Caki2 (cell line): ENCODE measurements at regions not wholly inside any gene's neighbourhood (a gene's known extent, or its start where the extent isn't known, plus 50 kb on each side); places are given as distances from the start of the nearest gene placed in this dataset.

Source experiments
- DNase-seq: peaks from one replicate; pipeline ENCODE4 v3.0.0-alpha.2; 2015; ENCODE audit warnings: low read depth
- in situ Hi-C: cut with HindIII; loops from 2 replicates; pipeline ENCODE4 v1.10.0; 2016; ENCODE audit warnings: low sequenced_read_pairs, low pct_unique_long_range_greater_than_20kb, mixed read lengths

GRCh38 chr10:6743291-6743849 is 163.3 kb upstream of the PRKCQ start:
- peak; percentile 31 for DNase-seq
- in situ Hi-C loops, result no loop called here

- DNase-seq, result no peak
- in situ Hi-C loops, result no loop called here
Observed at GRCh38 chr10:6741541-6741941, 161.5 kb upstream of the PRKCQ start.

- in situ Hi-C loops, result no loop called here
- no peak for DNase-seq
Observed at GRCh38 chr10:6739530-6740174, 159.6 kb upstream of the PRKCQ start.

DNA sequence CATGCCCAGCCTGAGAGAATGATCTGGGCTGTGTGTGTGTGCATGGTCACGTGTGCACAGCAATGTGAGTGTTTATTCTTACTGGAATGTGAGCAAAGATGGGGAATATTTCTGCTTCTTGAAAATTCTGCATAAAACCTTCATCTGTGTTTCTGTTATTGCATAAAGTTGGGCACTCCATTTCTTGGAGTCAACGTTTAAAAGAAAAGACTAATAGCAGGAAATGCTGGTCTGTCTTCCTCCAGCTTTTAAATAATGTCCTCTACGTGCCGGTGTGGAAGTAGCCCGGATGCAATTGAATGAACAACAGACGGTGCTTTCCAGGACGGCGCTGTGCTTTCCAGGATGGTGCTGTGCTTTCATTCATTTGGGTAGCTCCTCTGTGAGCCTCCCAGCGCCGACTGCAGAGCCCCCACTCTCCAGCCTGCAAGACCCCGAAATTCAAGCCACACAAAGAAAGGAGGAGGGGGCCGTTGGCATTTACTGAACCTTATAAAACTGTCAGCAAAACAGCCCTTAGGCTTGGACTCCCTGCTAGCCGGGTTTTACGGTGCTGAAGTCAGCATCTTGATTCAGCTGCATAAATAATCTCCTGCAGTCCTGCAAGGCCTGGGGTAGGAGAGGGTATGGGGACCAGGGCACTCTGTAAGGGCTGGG is 158.2 kb upstream of the PRKCQ start:
- DNase-seq, result peak; percentile 84
- in situ Hi-C loops, result no loop called here

GRCh38 chr10:6737758-6738111 is 157.7 kb upstream of the PRKCQ start:
- in situ Hi-C loops, result no loop called here

GRCh38 chr10:6737080-6737641 is 157.1 kb upstream of the PRKCQ start:
- peak; percentile 93 for DNase-seq
- in situ Hi-C loops, result no loop called here

More at GRCh38 chr10:6737758-6738111, 157.7 kb upstream of the PRKCQ start:
- no peak for DNase-seq

DNA sequence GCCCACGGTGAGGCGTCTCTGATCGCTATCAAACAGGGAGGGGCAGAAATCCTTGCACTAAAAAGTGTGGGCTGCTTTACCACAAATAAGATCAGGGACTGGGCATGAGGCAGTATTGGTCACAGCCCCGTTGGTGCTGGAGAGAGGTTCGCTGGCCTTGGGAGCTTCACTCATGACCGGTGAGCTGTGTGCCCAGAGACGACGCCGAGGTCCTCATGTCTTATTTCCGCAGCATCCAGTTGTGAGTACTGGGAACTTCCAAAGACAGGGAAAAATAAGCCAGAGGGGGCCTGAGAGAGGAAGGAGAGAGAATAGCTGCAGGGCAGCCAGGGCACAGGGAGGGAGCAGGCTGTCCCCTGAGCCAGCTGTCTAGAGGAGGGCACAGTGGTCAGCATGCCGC is 154.2 kb upstream of the PRKCQ start:
- no peak for DNase-seq
- in situ Hi-C loops, result no loop called here

DNA sequence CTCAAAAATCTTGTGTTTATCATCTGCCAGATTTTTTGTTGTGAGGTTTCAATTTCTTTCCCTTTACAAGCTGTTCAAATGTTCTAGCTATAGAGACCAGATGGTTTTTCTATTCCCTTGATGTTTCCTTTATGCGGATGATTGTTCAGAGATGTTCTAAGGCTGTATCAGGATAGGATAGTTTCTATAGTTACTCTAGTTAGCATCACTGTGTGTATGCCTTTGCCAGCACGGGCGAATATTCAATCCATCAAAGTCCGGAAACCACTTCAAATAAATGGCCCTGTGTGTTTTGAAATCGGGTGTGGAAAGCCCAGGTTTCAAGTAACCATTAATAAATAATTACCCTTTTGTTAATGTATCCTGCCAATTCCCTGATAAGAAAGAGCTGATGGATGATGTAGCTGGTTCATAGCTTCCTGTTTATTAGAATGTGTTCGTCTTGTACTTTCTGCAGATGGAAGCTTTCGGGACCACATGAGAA is 149.8 kb upstream of the PRKCQ start:
- peak; percentile 71 for DNase-seq

GRCh38 chr10:6729071-6729774 is 149.1 kb upstream of the PRKCQ start:
- in situ Hi-C loops, result no loop called here
- peak; percentile 90 for DNase-seq

More for the DNA sequence above, 149.8 kb upstream of the PRKCQ start:
- in situ Hi-C loops, result no loop called here

GRCh38 chr10:6726924-6727323 is 146.8 kb upstream of the PRKCQ start:
- no peak for DNase-seq
- in situ Hi-C loops, result no loop called here

GRCh38 chr10:6722616-6723004 is 142.5 kb upstream of the PRKCQ start:
- in situ Hi-C loops, result no loop called here
- peak; percentile 61 for DNase-seq

DNA sequence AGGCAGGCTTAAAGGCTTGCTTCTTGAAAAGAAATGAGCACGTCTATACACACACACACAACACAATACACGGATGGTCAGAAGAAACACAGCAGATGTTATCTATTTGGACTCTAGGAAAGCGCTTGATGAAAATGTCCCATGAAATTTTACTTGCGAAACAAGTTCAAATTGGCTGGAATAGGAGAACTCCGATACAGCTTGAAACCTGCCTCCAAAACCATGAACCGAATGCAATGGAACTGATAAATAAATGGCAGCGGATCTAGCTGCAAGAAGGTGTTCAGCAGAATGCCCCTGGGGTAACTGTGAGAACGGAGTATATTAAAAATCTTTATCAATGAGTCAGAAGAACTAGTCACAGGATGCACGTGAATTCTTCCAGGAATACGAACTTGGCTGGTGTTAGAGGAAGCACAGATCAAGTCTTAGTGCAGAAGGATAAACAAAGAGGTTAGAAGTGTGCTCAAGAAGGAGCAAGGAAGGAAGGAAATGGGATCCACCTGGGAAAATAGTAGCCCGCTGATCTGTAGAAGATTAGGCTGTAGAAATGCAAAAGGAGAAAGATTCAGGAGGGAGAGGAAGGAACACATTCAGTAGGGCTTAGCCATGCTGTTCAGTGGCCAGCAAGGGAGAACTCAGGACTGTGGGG is 142.0 kb upstream of the PRKCQ start:
- DNase-seq, result peak; percentile 77
- in situ Hi-C loops, result no loop called here

DNA sequence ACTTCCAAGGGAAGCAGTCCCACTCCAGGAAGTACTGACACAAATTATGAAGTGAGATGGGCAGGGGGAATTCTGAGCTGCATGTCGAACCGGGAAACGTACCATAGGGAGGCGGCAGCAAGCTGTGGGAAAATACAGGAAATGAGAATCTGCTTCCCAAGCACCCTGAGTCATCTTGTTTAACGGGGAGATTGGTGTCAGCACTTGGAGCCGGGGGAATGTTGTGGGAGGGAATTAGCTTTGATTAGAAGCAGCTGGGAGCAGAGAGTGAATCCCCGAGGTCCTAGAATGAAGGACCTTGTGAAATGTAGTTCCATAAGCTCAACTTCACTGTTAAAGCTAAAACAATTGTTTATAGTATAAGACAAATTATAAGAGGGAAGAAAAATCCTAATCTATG is 141.4 kb upstream of the PRKCQ start:
- in situ Hi-C loops, result no loop called here
- DNase-seq, result peak; percentile 71

GRCh38 chr10:6719561-6719960 is 139.5 kb upstream of the PRKCQ start:
- in situ Hi-C loops, result no loop called here
- no peak for DNase-seq

- in situ Hi-C loops, result no loop called here
- peak; percentile 49 for DNase-seq
Observed at GRCh38 chr10:6718550-6718949, 138.5 kb upstream of the PRKCQ start.

DNA sequence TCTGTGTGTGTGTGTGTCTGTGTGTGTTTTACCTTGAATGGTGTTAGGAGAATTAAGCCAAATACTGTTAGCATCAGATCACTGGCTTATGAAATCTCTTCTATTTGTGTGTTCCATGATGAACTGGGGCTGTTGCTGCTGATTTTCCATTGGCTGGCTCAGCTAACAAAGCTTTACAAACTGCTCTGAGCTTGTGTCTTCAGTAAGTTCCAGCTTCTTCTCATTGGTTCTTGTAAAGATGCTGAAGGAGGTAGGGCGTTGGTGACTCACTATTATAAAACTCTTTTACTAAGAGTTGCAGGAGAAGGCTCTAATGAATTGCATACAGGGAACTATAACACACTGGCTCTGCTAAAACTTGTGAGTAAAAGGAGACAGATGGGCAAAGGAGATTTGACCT is 136.4 kb upstream of the PRKCQ start:
- in situ Hi-C loops, result no loop called here

GRCh38 chr10:6713716-6714115 is 133.6 kb upstream of the PRKCQ start:
- DNase-seq, result no peak
- in situ Hi-C loops, result no loop called here

More for the DNA sequence above, 136.4 kb upstream of the PRKCQ start:
- DNase-seq, result no peak

- no peak for DNase-seq
- in situ Hi-C loops, result no loop called here
Observed at GRCh38 chr10:6713120-6713519, 133.0 kb upstream of the PRKCQ start.
